ENCODE measurements at regions not wholly inside any gene's neighbourhood (a gene's known extent, or its start where the extent isn't known, plus 50 kb on each side); places are given as distances from the start of the nearest gene placed in this dataset.
A peak's percentile ranks its signal among the peaks of the same experiment; 100 is the strongest.
"Not testable (repeated sequence)": the region's sequence is repeated elsewhere in the genome, so short reads cannot be mapped to it uniquely, and the experiment has no call there.

DNA sequence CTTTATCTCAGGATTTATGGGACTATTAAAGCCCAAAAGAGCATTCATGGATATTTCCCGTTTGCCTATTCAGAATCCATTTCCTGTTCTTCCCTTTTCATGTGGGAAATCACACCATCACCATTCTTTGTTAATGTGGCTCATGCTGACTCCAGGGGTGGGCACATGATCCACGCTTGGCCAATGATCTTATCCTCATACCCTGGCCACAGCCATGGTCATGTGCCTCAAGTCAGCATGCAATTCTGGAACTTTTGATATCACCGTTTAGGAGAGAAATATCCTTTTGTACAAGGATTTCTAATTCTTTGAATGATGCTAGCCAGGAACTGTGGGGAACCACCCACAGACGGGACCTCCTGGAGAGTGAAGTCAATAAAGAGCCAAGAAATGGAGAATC, 272.2 kb downstream of the PRELID2 start:
- no peak for DNase-seq

- DNase-seq = no peak
These were observed 276.9 kb downstream of the PRELID2 start for GRCh38 chr5:145558288-145558687.

DNA sequence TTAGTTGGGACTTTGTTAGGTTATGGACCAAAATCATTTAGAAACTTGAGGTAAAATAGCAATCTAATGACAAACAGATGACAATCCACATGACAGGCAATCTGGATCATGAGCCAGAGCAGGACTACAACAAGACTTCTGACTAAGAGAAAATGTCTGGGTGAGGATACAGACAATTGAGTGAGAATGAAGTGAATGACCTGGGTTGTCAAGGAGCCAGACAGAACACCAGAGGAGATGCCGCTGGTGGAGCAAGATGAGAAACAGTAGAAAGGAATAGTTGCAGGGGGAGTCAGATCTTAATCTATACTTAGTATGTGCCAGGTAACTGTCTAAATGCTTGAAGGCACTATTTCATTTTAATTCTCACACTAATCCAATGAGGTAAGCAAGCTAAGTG, 277.8 kb downstream of the PRELID2 start:
- no peak for DNase-seq

DNA sequence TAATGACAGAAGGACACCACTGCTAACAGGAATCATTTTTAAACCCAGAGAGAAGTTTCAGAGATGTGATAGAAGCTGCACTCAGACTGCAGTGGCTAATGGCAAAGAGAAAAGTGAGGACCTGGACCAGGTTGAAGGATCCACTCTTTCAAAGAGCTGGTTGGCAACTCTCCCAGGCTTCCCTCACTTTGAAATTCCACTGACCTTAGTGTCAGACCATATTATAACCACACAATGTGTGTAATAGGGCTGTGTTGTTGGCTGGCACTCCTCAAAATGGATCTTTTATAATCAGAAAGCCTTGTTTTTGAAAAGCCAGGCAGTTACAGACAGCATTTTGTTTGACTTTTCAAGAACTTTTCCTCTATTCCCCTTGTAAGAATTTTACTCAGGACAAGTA, 280.7 kb downstream of the PRELID2 start:
- no peak for DNase-seq

GRCh38 chr5:145553177-145553576, 282.0 kb downstream of the PRELID2 start:
- DNase-seq = no peak

DNA sequence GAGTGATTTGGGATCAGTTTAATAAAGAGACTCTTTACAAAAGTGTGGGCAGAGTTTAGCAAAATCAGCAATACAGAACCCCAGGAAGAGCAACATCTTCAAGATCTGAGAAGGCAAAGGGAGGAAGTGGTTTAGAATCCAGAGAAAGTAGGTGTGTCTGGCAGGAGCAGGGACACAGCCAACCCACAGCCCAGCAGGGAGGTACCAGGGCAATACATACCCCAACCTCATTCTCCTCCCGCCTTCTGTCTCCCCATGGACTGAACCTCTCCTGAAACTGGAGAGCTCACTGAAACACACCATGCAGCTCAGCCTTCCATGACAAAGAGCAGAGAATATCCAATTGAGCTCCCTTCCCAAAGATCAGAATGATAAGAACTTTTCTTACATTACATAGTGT, 283.4 kb downstream of the PRELID2 start:
- no peak for DNase-seq

DNA sequence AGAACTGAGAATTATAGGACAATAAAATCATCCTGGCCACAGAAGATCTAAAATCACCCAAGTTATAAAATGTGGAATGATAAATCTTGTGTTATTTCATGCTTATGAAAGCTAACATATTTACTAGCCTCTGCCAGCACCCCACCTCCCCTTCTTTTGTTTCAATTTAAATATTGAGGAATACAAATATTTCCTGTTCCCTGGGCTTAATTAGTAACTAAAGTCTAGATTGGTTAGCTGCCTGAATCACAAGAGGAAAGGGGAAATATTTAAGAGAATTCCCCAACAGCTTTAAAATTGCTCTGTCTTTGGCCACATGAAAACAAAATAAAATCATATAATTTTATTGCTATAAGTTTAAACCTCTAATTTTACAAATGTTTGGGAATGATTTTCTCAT, 287.0 kb downstream of the PRELID2 start:
- DNase-seq = no peak

GRCh38 chr5:145544401-145544800, 290.7 kb downstream of the PRELID2 start:
- DNase-seq = no peak

DNA sequence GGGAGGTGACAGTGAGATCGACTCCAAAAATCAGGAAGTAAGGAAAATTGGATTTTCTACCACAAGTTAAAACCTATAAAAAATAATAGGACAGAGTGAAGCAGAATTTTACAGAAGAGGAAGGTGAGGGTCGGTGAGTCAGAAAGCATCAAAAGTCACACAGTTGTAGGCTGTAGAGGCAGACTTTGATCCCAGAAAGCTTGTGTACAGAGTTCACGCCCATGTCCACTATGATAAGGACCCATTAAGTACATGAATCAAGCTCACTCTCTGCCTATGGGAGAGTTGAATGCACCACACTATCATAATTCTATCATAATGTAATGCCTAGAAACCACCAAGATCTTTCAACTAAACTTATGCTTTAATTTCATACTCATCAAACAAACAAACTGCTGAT, 291.2 kb downstream of the PRELID2 start:
- no peak for DNase-seq

DNA sequence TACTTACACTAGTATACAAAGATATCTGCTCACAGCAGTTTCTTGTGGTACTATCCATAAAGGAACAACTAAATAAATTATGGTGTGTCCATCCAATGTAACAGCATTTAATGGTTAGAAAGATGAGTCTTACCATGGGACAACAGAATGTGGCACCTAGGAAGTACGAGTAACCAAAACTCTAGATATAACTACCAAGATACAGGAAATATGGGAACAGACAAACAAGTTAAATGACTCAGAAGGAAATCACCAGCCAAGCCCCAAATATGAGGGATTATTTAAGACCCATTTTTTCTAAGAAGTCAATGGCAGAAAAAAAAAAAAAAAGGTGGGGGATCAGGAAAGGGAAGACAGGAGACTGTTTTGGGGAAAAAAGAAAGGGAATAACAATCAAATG, 294.8 kb downstream of the PRELID2 start:
- DNase-seq = no peak

- no peak for DNase-seq
These were observed 295.9 kb downstream of the PRELID2 start for GRCh38 chr5:145539201-145539600.

GRCh38 chr5:145536133-145536532, 299.0 kb downstream of the PRELID2 start:
- DNase-seq = no peak

DNA sequence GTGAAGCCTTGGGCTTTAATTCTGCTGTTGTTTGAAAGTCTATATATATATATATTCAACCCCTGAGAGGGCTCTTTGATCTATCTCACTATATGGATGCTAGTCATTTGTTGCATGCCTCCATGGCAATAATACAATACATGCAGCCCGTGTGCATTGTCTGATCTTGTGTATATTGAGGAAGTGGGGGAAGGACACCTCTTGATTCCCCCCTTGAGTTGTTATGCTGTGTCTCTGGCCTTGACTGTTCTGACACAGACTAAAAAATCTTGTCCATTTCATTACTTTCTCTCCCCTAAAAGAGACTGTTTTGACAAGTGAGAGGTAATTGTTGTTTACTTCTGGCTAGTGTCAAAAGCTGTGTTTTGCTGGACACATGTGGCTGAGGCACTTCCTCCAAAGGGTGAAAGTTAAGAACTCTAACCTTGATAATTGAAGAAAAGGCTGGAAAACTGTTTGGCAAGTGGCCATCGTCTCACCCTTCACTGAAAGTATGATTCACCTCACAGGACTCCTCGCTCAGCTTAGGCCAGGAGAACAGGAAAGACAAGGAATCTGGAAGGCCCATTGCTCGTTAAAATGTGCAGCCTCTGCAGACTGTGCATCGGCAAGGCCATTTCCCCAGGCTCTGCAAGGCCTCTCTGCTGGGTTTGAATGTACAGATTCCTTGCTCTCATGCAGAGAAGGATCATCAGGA, 304.0 kb downstream of the PRELID2 start:
- peak; percentile 16 for DNase-seq

DNA sequence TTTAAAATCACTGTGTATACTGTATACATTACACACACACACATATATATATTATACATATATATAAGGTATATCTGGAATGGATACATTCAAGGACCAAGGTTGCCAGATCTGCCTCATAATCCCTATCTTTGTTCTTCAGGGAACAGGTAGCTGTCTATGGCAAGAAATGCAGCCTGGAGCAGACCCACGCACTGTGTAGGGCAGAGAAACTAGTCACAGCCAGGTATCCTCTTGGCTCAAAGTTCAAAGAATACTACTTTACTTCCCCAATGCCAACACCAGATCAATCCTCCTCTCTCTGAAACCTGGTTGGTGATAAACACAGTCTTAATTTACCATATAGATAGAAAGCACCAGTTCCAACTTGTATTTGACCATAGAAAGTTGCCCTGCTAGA, 313.6 kb downstream of the PRELID2 start:
- no peak for DNase-seq

DNA sequence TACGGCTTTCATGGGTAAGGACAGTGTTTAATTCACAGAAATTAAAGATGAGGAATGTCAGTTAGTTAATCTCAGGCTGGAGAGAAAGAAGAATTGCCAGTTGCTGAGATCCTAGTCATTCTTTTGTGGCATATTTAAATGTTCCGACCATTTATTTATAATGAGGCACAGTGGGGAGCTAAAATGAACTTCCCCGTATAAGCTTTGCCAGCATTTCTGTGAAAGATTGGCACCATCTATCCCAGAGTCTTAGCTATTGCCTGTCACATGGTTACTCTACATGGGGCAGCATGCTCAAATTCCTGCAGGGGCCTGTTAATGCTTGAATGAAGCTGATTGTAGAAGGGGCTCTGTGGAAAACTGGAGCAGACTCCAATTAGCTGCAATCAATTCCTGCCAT, 314.1 kb downstream of the PRELID2 start:
- no peak for DNase-seq

DNA sequence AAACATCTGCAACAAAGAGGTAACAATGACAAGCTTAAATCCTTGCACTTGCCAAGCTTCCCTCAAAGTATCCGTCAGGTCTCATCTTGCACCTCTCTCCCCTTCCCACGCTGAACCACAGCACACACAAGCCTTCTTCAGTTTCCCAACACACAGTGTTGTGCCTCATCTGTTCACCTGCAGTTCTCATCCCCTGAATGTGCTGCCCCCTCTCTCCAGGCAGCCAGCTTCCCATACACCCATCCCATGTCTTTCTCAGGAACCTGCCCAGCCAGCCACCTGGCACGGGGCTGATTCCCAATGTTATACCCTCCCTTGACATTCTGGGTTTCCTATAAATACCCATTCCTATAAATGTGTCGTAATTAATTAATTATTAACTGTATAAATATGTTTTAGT, 314.8 kb downstream of the PRELID2 start:
- DNase-seq = no peak

GRCh38 chr5:145517588-145517987, 317.6 kb downstream of the PRELID2 start:
- DNase-seq = not testable (repeated sequence)

DNA sequence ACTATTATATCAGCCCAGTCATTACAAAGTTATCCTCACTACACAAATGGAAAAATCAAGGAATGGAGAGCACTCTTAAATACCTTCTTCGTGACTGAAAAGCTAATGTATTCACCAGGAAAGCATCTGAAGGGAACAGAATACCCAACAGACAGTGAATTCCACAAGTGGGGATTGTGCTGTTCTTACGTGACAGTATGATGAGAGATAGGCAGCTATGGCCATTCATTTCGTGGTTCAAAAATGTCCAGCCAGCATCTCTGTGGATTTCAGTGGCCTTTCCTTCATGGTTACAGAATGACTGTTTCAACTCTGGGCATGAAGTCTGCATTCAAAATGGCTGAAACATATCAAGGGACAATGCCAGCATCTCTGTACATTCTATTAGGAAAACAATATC, 323.8 kb downstream of the PRELID2 start:
- no peak for DNase-seq

GRCh38 chr5:145510769-145511168, 324.4 kb downstream of the PRELID2 start:
- DNase-seq = no peak

- DNase-seq = peak; percentile 27
These were observed 324.8 kb downstream of the PRELID2 start for GRCh38 chr5:145510324-145510723.

DNA sequence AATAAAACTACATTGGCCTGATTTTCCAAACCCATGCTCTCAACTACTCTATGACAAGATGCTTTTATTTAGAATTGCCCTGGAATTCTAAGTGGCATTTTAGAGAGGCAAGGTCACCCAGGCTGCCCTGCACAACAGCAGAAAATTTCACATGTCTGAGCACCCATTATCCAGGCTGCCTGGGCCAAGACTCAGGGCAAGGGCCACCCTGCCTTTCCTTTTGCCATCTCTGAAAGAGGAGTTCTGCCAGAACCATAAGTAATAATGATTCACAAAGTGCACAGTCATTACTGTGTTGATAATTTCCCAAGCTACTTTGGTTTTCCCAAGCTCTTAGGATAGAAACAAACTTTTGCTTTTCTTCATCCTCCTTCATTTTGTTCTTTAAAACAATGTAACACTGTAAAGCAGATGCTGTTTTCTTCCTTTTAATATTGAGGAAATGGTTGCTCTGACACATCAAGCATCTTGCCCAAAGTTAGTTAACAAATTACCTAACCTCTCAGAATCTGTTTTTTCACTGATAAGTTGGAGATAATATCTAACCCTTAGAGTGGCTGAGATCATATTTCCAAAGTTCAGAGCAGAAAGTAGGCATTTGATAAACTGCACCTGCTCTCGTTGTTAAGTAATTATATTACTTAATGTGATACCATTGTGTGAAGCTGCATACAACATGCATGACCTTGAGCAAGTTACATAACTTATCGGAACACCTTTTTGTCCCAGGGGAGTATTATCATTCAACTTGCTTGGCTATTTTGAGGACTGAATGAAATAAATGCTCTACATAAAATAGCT, 325.6 kb downstream of the PRELID2 start:
- DNase-seq = no peak

DNA sequence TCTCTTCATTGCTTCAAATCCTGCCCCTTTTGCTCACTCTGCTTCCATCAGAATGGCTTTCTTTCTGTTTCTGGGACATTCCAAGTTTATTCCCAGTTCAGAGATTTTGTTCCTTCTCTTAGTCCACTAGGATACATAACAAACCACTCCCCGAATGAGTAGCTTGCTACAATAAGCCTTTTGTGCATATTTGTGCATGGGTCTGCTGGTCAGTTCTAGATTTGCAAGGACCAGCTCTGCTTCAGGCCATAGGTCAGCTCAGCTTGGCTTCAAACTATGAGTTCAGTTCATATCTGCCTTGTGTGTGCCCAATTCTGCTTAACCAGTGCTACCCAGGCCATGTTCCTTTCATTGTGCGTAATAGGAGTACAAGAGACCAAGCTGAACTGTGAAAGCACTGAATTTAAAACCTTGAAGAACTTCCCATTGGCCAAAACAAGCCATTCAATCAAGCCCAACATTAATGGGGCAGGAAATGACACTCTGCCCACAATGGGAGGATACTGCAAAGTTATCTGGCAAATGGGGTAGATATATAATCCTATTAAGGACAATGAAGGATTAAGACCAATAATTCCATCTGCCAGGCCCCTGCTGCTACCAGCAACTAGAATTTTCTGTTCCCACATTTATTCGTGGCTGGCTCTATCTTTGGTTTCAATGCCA, 328.8 kb downstream of the PRELID2 start:
- DNase-seq = no peak

GRCh38 chr5:145502906-145503305, 332.2 kb downstream of the PRELID2 start:
- no peak for DNase-seq

- no peak for DNase-seq
These were observed 334.4 kb downstream of the PRELID2 start for GRCh38 chr5:145500710-145501109.

Measured in skin of body (tissue), 1 donor.